NCI-H1092 treated with DMSO at 0.1 percent for 48 hours (cell line): ENCODE measurements at regions not wholly inside any gene's neighbourhood (a gene's known extent, or its start where the extent isn't known, plus 50 kb on each side); places are given as distances from the start of the nearest gene placed in this dataset.
"Not testable (repeated sequence)": the region's sequence is repeated elsewhere in the genome, so short reads cannot be mapped to it uniquely, and the experiment has no call there.

Source experiments
- DNase-seq: peaks from one replicate; lab custom pipeline; 2025; lab: John Stamatoyannopoulos, UW

GRCh38 chr3:11739706-11740105 lies 96.0 kb upstream of the VGLL4 start:
- no peak for DNase-seq

- DNase-seq, result no peak
These were observed 95.4 kb upstream of the VGLL4 start for GRCh38 chr3:11739123-11739522.

GRCh38 chr3:11737742-11738141 lies 94.0 kb upstream of the VGLL4 start:
- no peak for DNase-seq

GRCh38 chr3:11736136-11736833 lies 92.6 kb upstream of the VGLL4 start:
- no peak for DNase-seq

- no peak for DNase-seq
These were observed 91.9 kb upstream of the VGLL4 start for GRCh38 chr3:11735638-11736037.

GRCh38 chr3:11735111-11735510 lies 91.4 kb upstream of the VGLL4 start:
- DNase-seq, result not testable (repeated sequence)

GRCh38 chr3:11733914-11734313 lies 90.2 kb upstream of the VGLL4 start:
- DNase-seq, result no peak

GRCh38 chr3:11727207-11727606 lies 83.5 kb upstream of the VGLL4 start:
- DNase-seq, result no peak

DNA sequence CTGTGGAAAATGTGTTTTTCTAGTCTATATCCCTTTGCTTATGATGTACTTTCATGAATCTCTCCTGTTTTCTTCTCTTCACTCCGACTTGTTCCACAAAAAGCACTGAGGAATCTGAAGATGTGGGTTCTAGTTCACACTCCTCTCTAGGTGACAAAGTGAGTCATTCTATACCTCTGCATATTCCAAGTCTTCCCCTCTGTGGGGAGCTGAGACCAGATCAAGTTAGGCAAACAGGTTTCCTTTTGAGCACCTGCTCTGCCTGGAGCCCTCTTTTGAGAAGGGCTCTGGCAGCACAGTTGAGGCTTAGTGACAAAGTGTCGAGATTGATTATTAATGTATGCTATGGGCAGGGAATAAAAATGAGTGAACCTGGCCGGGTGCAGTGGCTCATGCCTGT lies 82.4 kb upstream of the VGLL4 start:
- DNase-seq, result no peak

- DNase-seq, result not testable (repeated sequence)
These were observed 81.6 kb upstream of the VGLL4 start for GRCh38 chr3:11725340-11725641.

DNA sequence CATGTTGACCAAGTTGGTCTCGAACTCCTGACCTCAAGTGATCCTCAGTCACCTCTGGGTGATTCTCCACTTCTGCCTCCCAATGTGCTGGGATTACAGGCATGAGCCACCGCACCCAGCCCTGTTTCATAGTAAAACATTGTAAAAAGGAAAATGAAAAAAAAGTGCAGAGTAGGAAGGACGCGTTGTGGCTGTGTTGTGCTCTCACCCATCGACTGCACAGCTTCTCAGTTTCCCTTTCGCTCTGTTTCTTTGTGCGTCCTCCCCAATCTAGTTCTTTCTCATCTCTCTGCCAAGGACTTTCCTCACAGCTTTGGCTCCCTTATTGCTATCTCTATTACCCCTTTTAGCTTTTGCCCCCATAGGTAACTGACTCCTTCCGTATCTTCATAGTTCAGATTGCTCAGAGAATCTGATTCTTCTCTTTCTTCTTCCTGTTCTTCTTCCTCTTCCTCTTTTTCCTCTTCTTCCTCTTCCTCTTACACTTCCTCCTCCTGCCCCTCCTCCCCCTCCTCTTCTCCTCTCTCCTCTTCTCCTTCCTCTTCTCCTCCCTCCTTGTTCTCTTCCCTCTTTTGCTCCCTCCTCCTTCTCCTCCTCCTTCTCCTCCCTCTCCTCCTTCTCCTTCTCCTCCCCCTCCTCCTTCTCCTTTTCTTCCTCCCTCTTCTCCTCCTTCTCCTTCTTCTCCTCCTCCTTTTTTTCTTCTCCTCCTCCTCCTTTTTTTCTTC lies 81.1 kb upstream of the VGLL4 start:
- no peak for DNase-seq

GRCh38 chr3:11721479-11721878 lies 77.8 kb upstream of the VGLL4 start:
- DNase-seq, result no peak

- DNase-seq, result no peak
These were observed 77.2 kb upstream of the VGLL4 start for GRCh38 chr3:11720917-11721411.

DNA sequence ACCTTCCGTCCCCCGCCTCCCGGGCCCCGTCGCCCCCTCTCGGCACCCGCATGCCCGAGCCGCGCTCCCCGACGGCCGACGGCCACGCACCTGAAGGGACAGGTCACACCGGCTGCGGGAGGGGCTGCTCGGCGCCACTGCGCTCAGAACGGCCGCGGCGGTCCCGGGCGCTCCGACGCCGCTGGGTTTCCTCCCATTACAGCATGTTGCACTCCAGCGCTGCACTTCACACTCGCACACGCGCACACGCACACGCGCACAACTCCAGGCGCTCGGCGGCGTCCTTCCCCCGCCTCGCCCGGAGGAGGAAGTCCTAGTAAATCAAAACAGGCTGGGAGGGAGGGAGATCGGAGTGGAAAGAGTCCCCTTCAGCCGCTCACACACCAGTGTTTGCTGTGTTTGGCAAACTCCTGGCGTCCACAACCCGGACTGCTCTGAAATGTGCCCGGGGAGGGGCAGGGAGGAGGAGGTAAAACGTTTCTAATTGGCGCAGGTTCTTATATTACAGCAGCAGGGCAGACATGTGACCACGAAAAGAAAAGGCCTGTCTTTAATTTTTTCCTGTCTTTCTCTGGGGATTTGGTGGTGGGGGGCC lies 76.7 kb upstream of the VGLL4 start:
- DNase-seq, result peak; percentile 6

DNA sequence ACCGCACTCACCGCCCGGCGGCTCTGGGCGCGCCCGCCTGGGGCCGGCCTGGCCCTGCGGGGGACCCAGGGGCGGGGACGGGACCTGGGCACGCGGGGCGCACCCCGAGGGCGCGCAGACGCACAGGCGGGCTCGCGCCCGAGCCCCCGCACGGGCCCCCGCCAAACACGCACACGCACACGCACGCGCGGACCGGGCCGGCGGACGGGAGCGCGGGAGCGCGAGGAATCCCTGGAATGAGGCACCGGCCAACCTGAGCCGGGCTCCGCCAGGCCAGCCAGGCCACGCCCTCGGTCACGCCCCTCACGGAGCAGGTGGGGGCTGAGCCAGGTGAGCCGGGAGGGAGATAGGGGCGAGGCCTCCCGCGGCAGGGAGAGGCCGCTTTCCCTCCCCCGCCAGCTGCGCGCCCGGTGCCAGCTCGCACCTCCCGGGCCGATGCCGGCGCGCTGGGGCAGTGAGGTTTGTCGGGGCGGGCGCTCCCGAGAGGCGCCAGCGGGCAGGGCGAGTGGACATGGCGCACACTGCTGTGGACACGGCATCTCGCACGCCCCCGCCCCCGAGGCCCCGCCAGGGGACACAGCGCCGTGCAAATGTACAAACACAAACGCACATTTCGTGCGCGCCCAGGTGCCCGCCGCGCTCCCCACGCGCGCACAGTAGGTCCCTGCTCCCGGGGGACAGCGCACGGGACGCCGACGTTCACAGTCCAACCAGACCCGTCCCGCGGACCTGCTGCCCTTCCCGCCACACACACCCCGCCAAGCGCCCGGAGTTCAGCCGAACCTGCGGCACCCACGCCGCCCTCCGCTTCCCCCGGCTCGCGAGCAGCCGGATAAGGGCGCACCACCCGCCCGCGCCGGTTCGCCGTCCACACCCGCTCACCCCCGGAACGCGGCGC lies 75.9 kb upstream of the VGLL4 start:
- no peak for DNase-seq

- DNase-seq, result no peak
These were observed 75.1 kb upstream of the VGLL4 start for GRCh38 chr3:11718637-11719405.

DNA sequence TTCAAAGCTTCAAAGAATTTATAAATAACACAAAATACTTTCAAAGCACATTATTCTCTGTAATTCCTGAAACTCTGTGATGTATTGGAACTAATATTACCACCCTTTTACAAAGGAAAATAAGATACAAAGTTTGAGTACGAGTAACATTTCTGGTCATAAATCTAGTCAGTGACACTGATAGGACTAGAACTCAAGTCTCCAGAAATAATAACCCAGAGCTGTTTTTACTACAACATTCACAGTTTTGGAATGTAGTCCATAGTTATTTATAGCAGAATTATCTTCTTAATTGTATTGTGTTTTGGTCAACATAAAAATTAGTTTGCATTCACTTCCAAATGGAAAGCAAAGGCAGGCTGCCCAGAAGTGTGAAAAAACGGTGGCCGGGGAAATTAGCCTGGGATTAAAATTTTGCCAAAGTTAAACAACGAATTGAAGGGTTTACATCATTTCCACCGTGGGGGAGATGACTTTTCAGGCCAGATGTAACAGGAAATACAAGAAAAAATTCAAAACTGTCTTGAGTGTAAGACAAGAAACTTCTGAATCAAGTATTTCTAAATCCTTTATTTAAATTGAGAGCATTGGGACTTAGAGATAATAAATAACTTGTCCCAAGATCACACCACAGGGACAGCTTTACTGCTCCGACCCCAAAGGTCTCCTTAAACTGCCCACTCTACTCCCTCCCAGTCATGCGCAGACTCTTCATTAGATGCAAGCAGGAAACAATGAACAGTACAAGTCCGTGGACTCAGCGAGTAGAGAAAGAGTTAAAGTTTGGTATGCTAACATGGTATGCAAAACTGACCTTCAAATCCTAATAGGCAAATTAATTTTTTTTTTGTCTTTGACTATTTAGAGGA lies 74.3 kb upstream of the VGLL4 start:
- no peak for DNase-seq

DNA sequence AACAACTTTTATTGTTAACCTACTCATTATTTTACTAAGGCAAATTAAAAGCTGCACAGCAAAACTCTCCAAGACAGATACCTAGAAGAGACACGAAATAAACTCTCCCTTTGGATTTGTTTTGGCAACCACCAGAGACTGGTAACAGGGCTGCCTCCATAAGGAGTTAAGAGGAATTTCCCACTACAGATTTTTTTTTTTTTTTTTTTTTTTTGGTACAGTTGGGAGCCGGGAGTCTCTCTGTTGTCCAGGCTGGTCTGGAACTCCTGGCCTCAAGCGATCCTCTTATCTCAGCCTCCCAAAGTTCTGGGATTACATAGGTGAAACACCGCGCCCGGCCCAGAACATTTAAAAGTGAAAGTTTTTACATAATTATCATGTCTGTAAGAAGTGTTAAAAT lies 73.6 kb upstream of the VGLL4 start:
- no peak for DNase-seq

- no peak for DNase-seq
These were observed 73.0 kb upstream of the VGLL4 start for GRCh38 chr3:11716573-11717290.

- no peak for DNase-seq
These were observed 69.5 kb upstream of the VGLL4 start for GRCh38 chr3:11713171-11713570.
